Esophagus mucosa (tissue), 1 donor: ENCODE measurements at regions not wholly inside any gene's neighbourhood (a gene's known extent, or its start where the extent isn't known, plus 50 kb on each side); places are given as distances from the start of the nearest gene placed in this dataset.
"Not testable (repeated sequence)": the region's sequence is repeated elsewhere in the genome, so short reads cannot be mapped to it uniquely, and the experiment has no call there.

Source experiments
- ATAC-seq: fragments of 200-7000 bp; cut with Tn5 transposase; one replicate; pipeline ENCODE4 v1.9.1; 2020
- donor health status: DM: yes; HTN: yes; CAD: no.

- no peak for ATAC-seq
Measured at GRCh38 chr1:215402147-215402546, 165.0 kb upstream of the KCTD3 start.

GRCh38 chr1:215405211-215405610 is 161.9 kb upstream of the KCTD3 start:
- ATAC-seq: no peak

DNA sequence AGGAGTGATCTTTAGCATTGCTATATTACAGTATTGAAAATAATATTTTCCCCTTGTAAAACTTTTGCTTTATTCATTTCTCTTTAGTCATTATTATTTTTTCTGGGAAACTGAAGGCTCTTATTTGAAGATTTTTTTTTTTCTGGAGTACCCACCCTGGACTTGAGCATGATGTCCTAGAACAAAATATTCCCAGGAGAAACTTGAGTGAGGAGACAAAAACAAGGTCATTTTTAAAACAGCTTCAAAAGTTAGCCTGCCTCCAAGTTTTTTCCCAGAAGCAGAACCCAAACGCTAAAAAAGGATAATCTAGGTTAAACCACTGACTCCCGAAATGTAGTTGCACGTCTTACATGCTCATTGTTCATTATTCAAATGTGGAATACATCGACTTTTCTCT is 160.2 kb upstream of the KCTD3 start:
- no peak for ATAC-seq

GRCh38 chr1:215407575-215407974 is 159.5 kb upstream of the KCTD3 start:
- ATAC-seq: no peak

DNA sequence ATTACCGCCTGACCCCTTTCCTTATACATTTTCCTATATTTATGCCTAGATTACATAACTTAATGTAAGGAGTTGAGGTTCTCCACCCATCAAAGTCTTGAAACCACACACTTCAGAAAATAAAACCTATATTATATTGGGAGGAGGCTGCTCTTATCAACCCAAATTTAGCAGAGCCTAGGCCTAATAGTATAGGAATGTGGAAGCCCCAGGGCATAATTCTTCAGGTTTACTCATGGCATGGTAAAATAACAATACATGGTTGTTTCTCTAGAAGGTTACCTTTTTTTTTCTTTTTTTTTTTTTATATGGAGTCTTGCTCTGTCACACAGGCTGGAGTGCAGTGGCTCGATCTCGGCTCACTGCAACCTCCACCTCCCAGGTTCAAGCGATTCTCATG is 157.6 kb upstream of the KCTD3 start:
- not testable (repeated sequence) for ATAC-seq

- not testable (repeated sequence) for ATAC-seq
Measured at GRCh38 chr1:215415521-215415920, 151.6 kb upstream of the KCTD3 start.

DNA sequence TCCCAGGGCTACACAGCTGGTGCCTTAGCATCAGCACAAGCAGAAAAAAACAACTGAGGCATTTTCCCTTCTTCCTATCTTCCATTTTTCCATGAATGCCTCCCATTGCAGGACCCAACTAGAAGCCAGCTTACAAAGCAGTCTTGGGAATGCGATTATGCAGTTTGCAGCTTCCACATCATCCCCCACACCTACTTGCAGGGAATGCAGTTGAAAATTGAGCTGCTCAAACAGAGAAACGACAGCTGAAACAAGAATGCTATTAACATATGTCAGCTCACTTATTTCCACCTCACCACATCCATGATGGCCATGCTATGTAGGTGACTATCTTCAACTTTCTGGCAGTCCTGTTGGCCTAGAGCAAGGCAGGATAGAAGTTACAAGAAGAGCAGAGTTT is 150.6 kb upstream of the KCTD3 start:
- no peak for ATAC-seq

- ATAC-seq: no peak
Measured at GRCh38 chr1:215417122-215417521, 150.0 kb upstream of the KCTD3 start.

- no peak for ATAC-seq
Measured at GRCh38 chr1:215418876-215419447, 148.1 kb upstream of the KCTD3 start.

DNA sequence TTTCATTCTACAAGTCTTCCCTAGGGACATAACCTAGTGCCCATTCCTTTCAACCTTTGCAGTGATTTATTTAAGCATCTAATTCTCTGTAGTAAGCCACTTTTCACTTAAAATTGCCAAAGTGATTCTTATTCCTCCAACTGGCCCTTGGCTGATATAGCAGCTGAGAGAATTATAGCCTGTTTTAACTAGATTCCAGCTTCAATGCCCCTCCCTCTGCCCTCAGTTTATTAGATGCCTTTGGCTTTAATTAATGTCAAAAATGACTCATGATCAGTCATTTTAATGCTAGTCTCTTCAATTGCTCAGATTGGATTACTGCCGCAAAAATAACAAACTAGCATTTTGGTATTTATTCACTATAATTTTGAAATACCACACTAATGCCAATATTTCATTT is 145.4 kb upstream of the KCTD3 start:
- no peak for ATAC-seq

DNA sequence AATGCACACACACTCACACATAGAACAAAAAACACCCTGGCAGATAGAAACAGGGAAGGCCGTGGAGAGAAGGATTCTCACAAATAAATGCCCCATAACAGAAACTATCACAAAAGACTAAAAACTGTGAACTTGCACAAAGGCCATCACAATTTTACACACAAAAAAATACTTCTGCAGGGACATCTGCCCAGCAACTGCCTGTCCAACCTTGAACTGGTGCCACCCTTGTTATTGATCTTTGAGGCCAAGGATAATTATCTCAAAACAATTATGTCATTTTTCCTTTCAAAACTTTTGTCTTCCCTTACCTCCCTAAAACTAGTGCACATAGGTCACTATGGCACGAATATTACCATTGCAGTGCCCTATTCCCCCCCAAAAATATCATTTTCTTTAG is 143.8 kb upstream of the KCTD3 start:
- ATAC-seq: no peak

- no peak for ATAC-seq
Measured at GRCh38 chr1:215425138-215425537, 142.0 kb upstream of the KCTD3 start.

GRCh38 chr1:215426101-215426500 is 141.0 kb upstream of the KCTD3 start:
- ATAC-seq: no peak

GRCh38 chr1:215432483-215433227 is 134.4 kb upstream of the KCTD3 start:
- ATAC-seq: not testable (repeated sequence)

DNA sequence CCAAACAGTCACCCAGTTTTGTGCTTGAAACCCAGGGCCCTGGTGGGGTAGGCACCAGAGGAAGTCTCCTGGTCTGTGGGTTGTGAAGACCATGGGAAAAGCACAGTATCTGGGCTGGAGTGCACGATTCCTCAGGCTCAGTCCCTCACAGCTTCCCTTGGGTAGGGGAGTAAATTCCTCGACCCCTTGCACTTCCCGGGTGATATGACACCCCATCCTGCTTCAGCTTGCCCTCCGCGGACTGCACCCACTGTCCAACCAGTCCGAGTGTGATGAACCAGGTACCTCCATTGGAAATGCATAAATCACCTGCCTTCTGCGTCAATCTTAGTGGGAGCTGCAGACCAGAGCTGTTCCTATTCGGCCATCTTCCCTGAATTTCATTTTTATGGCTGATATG is 133.9 kb upstream of the KCTD3 start:
- no peak for ATAC-seq

DNA sequence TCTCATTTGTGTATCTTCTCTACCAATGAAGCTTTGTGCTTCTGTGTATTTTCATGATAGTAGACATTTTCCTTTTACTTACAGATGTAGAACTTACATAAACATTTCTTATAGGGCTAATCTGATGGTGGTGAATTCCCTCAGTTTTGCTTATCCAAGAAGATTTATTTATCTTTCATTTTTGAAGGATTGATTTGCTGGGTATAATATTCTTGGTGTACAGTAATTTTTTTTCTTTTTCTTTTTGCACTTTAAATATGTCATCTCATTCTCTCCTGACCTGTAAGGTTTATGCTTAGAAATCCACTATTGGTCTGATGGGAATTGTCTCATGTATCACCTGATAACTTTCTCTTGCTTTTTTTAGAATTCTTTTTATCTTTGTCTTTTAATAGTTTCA is 127.6 kb upstream of the KCTD3 start:
- ATAC-seq: no peak

DNA sequence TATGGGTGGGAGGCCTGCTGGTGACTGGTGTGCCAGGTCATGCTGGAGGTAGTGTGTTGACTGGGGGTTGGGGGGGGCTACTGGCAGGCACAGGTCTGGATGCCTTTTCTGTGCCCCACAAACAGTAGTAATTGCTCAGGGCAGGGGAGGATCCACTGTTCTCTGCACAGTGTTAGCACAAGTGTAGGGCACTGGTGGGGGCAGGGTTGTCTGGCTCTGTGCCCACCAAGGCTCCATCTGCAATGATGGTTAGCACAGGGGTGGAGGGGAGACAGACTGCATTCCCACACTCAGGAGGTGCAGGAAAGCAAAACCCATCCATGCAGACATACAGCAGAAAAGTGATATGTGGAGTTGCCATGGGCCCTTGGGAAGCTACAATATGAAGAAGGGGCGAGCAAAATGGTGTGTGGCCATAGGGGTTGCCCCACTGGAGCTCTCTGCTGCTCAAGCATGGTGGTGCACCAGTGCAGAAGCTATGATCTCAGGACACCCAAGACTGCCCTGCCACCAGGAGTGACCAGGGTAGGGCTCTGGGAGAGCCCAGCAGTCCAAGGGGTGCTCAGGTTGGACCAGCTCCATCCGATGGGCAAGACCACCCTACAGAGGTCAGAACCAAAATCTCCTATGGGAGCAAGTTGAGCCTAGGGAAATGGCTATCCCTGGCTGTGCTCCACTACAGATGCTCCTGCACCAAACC is 122.2 kb upstream of the KCTD3 start:
- ATAC-seq: no peak

DNA sequence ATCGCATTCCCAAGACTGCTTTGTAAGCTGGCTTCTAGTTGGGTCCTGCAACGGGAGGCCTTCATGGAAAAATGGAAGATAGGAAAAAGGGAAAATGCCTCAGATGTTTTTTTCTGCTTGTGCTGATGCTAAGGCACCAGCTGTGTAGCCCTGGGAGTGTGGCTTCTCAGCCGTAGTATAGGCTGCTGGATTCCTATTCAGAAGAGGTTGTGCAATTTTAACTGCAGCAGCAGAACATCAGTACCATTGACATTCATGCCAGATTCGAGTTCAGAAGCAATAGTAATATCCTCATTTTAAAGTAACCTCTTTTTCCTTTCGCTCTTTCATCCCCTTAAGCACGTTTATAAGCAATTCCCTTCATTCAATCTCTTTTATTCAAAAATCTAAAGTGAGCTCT is 119.1 kb upstream of the KCTD3 start:
- ATAC-seq: not testable (repeated sequence)

GRCh38 chr1:215449147-215449546 is 118.0 kb upstream of the KCTD3 start:
- not testable (repeated sequence) for ATAC-seq

GRCh38 chr1:215453440-215453839 is 113.7 kb upstream of the KCTD3 start:
- ATAC-seq: no peak

GRCh38 chr1:215457213-215457612 is 109.9 kb upstream of the KCTD3 start:
- no peak for ATAC-seq

- no peak for ATAC-seq
Measured at GRCh38 chr1:215458104-215458503, 109.0 kb upstream of the KCTD3 start.

- no peak for ATAC-seq
Measured at GRCh38 chr1:215458562-215458961, 108.5 kb upstream of the KCTD3 start.

DNA sequence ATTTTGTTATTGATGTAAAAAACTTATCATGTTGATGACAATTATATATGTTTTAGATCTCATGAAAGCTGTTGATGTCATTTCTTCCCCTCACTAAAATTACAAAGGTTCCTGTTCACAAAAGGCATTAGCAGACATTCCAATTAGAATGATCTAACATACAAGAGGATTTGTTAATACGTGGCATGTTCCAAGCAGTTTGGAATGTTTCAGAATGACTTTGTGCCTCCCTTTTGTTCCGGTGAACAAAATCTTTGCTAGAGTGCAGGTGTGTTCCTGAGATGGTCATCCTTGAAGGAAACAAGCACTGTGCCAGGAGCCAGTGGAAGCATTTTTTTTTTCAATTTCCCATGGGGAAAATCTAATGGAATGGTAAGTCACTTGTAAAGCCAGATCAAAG is 108.0 kb upstream of the KCTD3 start:
- no peak for ATAC-seq
